ENCODE measurements at regions not wholly inside any gene's neighbourhood (a gene's known extent, or its start where the extent isn't known, plus 50 kb on each side); places are given as distances from the start of the nearest gene placed in this dataset.

GRCh38 chr12:77477907-77478533, 352.7 kb upstream of the NAV3 start:
- H3K36me3 ChIP-seq: no peaks in the 10 kb centered on the region
- DNase-seq (ENCODE audit: low spot score): no peak
- H3K4me3 ChIP-seq: no peak overlapping the region
- H3K27me3 ChIP-seq (replicated peaks; ENCODE audit: insufficient read depth): no peaks in the 10 kb centered on the region
- H3K4me1 ChIP-seq (replicated peaks): no peaks in the 10 kb centered on the region
- H3K9me3 ChIP-seq: no peaks in the 10 kb centered on the region
- no peak for TF ChIP-seq POLR2AphosphoS5 (IDR thresholded peaks at IDR 0.05)
- TF ChIP-seq CTCF (IDR thresholded peaks at IDR 0.05): no peak
- no peak for TF ChIP-seq POLR2A (IDR thresholded peaks at IDR 0.05)
- 95% methylated on average over 1 of the region's 1 CpG for WGBS
- no peak overlapping the region for H3K27ac ChIP-seq
- intact Hi-C loops (cut with DNase I): no loop called here

- Histone ChIP-seq H3K27me3 (replicated peaks; ENCODE audit: insufficient read depth) (no peaks in the 10 kb centered on the region), H3K4me3 (no peak overlapping the region), H3K9me3 (no peaks in the 10 kb centered on the region), H3K4me1 (replicated peaks) (no peaks in the 10 kb centered on the region), H3K27ac (no peak overlapping the region), H3K36me3 (no peaks in the 10 kb centered on the region)
- intact Hi-C loops (cut with DNase I): no loop called here
- TF ChIP-seq POLR2AphosphoS5 (IDR thresholded peaks at IDR 0.05) (no peak), CTCF (IDR thresholded peaks at IDR 0.05) (no peak), POLR2A (IDR thresholded peaks at IDR 0.05) (no peak)
- 83% methylated on average over 1 of the region's 1 CpG for WGBS
- DNase-seq (ENCODE audit: low spot score): no peak
These were observed 358.9 kb upstream of the NAV3 start for GRCh38 chr12:77471801-77472200.

GRCh38 chr12:77469578-77470333, 360.9 kb upstream of the NAV3 start:
- no peaks in the 10 kb centered on the region for H3K36me3 ChIP-seq
- no peak overlapping the region for H3K4me3 ChIP-seq
- no peak overlapping the region for H3K27ac ChIP-seq
- intact Hi-C loops (cut with DNase I): no loop called here
- TF ChIP-seq CTCF (IDR thresholded peaks at IDR 0.05) (no peak), POLR2A (IDR thresholded peaks at IDR 0.05) (no peak), POLR2AphosphoS5 (IDR thresholded peaks at IDR 0.05) (no peak)
- no peak for DNase-seq (ENCODE audit: low spot score)
- 84% methylated on average over 3 of the region's 3 CpGs for WGBS
- no peaks in the 10 kb centered on the region for H3K4me1 ChIP-seq (replicated peaks)
- no peaks in the 10 kb centered on the region for H3K9me3 ChIP-seq
- no peaks in the 10 kb centered on the region for H3K27me3 ChIP-seq (replicated peaks; ENCODE audit: insufficient read depth)

- intact Hi-C loops (cut with DNase I): no loop called here
- TF ChIP-seq CTCF (IDR thresholded peaks at IDR 0.05) (no peak), POLR2AphosphoS5 (IDR thresholded peaks at IDR 0.05) (no peak), POLR2A (IDR thresholded peaks at IDR 0.05) (no peak)
- no peaks in the 10 kb centered on the region for H3K9me3 ChIP-seq
- no peak overlapping the region for H3K4me3 ChIP-seq
- no peak for DNase-seq (ENCODE audit: low spot score)
- H3K36me3 ChIP-seq: no peaks in the 10 kb centered on the region
- H3K27me3 ChIP-seq (replicated peaks; ENCODE audit: insufficient read depth): no peaks in the 10 kb centered on the region
- no peak overlapping the region for H3K27ac ChIP-seq
- H3K4me1 ChIP-seq (replicated peaks): no peaks in the 10 kb centered on the region
These were observed 377.3 kb upstream of the E2F7 start for GRCh38 chr12:77442633-77443032.

- Histone ChIP-seq H3K9me3 (no peaks in the 10 kb centered on the region), H3K4me1 (replicated peaks) (no peaks in the 10 kb centered on the region), H3K27me3 (replicated peaks; ENCODE audit: insufficient read depth) (no peaks in the 10 kb centered on the region), H3K27ac (no peak overlapping the region), H3K4me3 (no peak overlapping the region), H3K36me3 (no peaks in the 10 kb centered on the region)
- TF ChIP-seq POLR2AphosphoS5 (IDR thresholded peaks at IDR 0.05): no peak
- no peak for TF ChIP-seq POLR2A (IDR thresholded peaks at IDR 0.05)
- TF ChIP-seq CTCF (IDR thresholded peaks at IDR 0.05): no peak
- intact Hi-C loops (cut with DNase I): no loop called here
- no peak for DNase-seq (ENCODE audit: low spot score)
These were observed 374.4 kb upstream of the E2F7 start for GRCh38 chr12:77439749-77440148.
